ENCODE measurements at regions not wholly inside any gene's neighbourhood (a gene's known extent, or its start where the extent isn't known, plus 50 kb on each side); places are given as distances from the start of the nearest gene placed in this dataset.

DNA sequence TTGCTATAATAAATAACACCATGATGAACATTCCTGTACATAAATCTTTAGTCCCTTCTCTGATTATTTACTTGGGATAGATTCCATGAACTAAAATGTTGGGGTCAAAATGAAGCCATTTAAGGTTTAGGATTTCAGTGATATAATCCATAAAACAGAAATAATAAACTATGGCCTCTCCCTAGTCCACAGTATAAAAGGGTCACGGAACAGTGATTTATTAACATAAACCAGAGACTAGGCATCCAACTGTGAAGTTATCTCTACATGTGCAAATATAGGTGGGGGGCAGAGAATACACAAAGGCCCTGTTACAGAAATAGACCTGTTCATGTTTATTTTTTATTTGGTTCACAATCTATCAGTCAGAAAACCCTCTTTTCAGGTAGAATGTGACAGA lies 499.1 kb upstream of the SLIT2 start:
- TF ChIP-seq, protein P1, sequence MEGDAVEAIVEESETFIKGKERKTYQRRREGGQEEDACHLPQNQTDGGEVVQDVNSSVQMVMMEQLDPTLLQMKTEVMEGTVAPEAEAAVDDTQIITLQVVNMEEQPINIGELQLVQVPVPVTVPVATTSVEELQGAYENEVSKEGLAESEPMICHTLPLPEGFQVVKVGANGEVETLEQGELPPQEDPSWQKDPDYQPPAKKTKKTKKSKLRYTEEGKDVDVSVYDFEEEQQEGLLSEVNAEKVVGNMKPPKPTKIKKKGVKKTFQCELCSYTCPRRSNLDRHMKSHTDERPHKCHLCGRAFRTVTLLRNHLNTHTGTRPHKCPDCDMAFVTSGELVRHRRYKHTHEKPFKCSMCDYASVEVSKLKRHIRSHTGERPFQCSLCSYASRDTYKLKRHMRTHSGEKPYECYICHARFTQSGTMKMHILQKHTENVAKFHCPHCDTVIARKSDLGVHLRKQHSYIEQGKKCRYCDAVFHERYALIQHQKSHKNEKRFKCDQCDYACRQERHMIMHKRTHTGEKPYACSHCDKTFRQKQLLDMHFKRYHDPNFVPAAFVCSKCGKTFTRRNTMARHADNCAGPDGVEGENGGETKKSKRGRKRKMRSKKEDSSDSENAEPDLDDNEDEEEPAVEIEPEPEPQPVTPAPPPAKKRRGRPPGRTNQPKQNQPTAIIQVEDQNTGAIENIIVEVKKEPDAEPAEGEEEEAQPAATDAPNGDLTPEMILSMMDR (IDR thresholded peaks at IDR 0.05; ENCODE audit: insufficient read depth, low read length) = no peak
- TF ChIP-seq POLR2AphosphoS5 (IDR thresholded peaks at IDR 0.05; ENCODE audit: low read depth) (no peak), SPI1 (IDR thresholded peaks at IDR 0.05; ENCODE audit: borderline replicate concordance, low read depth) (no peak), GABPA (IDR thresholded peaks at IDR 0.05; ENCODE audit: low read depth) (no peak)
- TF ChIP-seq, protein P2, sequence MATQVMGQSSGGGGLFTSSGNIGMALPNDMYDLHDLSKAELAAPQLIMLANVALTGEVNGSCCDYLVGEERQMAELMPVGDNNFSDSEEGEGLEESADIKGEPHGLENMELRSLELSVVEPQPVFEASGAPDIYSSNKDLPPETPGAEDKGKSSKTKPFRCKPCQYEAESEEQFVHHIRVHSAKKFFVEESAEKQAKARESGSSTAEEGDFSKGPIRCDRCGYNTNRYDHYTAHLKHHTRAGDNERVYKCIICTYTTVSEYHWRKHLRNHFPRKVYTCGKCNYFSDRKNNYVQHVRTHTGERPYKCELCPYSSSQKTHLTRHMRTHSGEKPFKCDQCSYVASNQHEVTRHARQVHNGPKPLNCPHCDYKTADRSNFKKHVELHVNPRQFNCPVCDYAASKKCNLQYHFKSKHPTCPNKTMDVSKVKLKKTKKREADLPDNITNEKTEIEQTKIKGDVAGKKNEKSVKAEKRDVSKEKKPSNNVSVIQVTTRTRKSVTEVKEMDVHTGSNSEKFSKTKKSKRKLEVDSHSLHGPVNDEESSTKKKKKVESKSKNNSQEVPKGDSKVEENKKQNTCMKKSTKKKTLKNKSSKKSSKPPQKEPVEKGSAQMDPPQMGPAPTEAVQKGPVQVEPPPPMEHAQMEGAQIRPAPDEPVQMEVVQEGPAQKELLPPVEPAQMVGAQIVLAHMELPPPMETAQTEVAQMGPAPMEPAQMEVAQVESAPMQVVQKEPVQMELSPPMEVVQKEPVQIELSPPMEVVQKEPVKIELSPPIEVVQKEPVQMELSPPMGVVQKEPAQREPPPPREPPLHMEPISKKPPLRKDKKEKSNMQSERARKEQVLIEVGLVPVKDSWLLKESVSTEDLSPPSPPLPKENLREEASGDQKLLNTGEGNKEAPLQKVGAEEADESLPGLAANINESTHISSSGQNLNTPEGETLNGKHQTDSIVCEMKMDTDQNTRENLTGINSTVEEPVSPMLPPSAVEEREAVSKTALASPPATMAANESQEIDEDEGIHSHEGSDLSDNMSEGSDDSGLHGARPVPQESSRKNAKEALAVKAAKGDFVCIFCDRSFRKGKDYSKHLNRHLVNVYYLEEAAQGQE (IDR thresholded peaks at IDR 0.05; ENCODE audit: insufficient replicate concordance, low read depth) = no peak

Data from HL-60 (cell line).